VCaP (cell line): ENCODE measurements at regions not wholly inside any gene's neighbourhood (a gene's known extent, or its start where the extent isn't known, plus 50 kb on each side); places are given as distances from the start of the nearest gene placed in this dataset.

Source experiments
- H3K27ac ChIP-seq: fragments of 450-650 bp; 2 replicates; pipeline ENCODE4 v1.5.1; 2017
- TF ChIP-seq, protein P1 (sequence below): fragments of 450-650 bp; conservative IDR thresholded peaks from 2 replicates; pipeline ENCODE4 v1.5.1; 2017; ENCODE audit warnings: mild to moderate bottlenecking, moderate library complexity

DNA sequence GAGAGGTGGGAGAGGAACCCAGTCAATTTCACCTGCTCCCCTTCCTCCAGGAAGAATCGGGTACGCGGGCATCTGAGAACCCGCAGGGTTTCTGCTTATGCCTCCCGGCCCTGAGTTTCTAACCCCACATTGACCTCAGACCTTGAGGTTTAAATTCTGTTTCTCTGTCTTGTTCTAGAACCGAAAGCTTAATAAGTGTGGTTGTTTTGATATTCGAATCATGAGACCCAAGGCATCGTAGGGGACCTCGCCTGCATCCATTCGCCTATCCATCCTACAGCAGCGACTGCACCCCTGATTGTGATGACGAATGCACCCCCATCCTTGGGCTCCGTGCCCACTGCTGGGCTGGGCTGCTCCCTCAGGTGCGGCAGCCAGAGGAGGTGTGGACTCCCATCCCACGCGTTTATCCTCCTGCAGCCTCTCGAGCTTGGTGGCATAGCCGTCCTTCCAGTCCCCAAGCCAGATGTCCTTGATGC lies 80.8 kb upstream of the IER5L start:
- TF ChIP-seq, protein P1, sequence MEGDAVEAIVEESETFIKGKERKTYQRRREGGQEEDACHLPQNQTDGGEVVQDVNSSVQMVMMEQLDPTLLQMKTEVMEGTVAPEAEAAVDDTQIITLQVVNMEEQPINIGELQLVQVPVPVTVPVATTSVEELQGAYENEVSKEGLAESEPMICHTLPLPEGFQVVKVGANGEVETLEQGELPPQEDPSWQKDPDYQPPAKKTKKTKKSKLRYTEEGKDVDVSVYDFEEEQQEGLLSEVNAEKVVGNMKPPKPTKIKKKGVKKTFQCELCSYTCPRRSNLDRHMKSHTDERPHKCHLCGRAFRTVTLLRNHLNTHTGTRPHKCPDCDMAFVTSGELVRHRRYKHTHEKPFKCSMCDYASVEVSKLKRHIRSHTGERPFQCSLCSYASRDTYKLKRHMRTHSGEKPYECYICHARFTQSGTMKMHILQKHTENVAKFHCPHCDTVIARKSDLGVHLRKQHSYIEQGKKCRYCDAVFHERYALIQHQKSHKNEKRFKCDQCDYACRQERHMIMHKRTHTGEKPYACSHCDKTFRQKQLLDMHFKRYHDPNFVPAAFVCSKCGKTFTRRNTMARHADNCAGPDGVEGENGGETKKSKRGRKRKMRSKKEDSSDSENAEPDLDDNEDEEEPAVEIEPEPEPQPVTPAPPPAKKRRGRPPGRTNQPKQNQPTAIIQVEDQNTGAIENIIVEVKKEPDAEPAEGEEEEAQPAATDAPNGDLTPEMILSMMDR, result no peak

DNA sequence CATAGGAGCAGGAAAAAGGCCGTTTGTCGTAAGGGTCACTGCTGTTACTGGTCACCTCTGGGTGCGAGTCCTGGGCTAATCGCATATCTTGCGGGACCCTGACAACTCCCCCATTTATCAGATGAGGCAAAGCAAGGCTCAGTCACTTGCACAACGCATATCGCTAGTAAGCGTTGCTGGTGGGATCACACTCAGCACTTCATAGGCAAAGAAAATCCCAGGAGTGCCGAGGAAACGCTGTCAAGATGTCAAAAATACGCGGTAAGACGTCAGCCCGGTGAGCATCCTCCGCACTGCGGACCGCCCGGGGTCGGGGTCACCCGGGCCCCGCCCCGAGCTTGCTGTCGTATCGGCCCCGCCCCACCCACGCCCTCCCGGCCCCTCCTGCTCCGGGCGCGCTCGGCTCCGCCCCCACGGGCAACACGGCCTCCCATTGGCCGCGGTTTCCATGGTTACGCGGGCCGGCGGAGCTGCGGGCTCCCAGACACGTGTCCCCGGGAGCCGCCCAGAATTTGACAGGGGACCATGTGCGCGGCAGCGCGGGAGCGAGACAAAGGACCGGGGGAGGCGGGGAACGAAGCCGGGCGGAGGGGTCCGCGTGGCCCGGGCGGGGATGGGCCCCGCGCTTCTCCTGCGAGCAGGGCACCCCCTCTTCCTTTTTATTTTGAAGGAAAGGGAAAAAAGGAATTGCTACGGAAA lies 80.2 kb upstream of the IER5L start:
- TF ChIP-seq, protein P1, result no peak
- H3K27ac ChIP-seq, result no peak overlapping the region

More for the DNA sequence above, 80.8 kb upstream of the IER5L start:
- H3K27ac ChIP-seq, result no peak overlapping the region

DNA sequence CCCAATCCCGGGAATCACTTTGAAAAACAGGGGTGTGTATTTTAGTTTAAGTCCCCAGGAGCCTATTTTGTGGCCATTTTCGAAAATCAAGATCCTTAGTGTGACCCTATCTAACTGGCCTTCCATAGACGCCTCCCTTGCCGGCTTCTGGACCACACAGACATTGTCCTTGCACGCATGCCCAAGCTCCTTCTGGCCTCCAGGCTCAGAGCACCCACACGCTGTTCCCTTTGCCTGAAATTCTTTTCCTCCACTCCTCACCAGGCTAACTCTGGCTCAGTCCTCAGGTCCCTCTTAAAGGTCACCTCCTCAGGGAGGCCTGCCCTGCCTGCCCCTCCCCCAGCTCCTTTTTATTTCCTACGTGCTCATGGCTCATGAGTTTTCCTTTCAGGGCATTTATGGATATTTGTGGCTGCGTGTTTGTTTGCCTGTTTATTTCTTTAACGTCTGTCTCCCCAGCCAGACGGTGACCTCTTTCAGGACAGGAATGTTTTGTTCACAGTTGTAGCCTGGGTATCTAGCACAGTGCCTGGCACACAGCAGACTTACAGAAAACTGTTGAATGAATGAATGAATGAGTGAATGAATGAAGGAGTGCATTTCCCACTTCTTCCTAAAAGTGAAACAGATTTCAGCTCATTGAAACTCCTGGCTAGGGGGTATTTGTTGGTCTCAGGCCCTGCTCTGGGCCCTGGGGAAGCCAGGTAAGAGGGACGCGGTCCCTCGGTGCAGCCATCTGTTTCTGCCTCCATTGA lies 79.1 kb upstream of the IER5L start:
- TF ChIP-seq, protein P1, result no peak
- no peak overlapping the region for H3K27ac ChIP-seq

DNA sequence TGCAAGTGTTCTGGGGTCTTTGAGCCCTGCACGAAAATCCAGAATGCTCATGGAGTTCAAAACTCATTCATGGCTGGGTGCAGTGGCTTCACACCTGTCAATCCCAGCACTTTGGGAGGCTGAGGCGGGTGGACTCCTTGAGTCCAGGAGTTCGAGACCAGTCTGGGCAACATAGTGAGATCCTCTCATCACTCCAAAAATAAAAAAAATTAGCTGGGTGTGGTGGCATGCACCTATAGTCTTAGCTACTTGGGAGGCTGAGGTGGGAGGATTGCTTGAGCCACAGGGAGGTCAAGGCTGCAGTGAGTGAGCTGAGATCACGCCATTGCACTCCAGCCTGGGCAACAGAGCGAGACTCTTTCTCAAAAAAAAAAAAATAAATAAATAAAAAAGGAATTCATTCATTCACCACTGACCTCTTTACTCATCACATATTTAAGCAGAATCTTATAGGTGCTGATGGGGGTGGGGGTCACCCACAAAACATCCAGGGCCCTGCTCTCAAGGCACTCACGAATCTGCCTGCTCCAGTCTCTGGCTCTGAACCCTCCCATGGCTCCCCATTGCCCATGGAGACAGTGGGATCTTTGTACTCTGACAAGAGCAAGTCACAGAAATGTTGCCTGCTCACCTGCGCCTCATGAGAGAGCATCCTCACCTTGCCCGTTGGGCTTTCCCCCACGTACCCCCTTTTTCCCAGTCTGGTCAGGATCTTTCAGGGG lies 76.7 kb upstream of the IER5L start:
- no peak overlapping the region for H3K27ac ChIP-seq

DNA sequence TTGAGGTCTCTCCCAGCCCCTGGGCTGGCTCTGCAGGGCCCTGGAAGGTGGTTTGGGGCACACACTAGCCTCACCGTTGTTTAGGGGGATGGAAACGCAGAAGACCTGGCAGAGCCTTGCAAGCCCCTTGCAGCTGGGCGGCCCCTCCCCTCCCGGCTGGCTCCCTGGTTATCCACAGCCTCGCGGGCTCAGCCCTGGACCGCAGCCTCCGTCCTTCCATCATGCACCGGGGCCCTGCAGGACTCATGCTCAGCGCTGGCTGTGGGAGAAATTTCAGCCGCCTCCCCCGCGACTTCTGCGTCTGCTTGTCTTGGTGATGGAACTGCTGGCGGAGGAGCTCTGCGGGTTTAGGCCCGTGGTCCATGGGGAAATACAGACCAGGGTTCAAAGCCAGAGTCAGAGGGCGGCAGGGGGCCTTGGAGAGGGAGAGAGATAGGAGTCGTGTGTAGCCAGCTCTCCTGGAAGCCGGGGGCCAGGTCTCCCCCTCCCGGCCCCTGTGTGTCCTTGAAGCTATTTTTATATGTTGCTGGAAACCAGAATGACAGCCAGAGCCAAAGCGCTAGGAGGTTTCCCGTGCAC lies 75.8 kb upstream of the IER5L start:
- TF ChIP-seq, protein P1, result no peak
- no peak overlapping the region for H3K27ac ChIP-seq

More for the DNA sequence above, 76.7 kb upstream of the IER5L start:
- TF ChIP-seq, protein P1, result no peak

DNA sequence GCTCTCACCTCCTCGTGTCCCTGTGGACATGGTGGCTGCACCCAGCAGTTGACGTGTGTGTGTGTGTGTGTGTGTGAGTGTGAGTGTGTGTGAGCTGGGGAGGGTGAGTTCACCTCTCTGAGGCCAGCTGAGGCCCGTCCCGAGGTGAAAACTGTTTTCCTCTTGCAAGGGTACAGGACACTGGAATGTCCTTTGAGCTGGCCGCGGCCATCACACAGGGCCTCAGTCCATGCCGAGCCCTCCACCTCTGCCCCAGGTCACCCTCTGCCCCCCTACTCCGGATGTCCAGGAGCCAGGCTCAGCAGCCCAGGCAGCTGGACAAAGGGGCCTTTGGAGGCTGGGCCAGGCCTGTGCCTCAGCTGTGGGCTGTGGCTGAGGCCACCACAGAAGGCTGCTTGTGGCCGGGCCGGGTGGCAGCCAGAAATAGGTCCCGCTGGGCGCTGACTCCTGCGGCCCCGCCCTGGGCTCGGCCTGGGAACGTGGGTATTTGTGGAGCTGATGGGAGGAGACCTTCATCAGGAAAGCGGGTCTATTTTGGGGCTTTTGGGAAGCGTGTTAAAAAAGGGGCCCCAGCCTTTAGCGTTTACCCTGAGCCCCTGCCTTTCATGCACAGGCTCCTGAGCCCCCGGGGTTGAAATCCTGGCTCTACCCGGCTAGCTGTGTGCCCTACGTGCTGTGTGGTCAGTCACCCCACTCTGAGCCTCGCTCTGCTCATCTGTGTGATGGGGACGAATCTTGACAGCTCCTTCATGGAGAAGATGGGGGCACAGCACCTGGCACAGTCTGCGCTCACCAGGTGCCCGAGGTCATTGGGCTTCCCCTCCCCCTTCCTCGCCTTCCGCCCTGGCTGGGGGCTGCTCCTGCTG lies 75.1 kb upstream of the IER5L start:
- TF ChIP-seq, protein P1, result no peak

More for the DNA sequence above, 75.1 kb upstream of the IER5L start:
- no peak overlapping the region for H3K27ac ChIP-seq
